Duodenal mucosa (tissue), 2 donors: ENCODE measurements at regions not wholly inside any gene's neighbourhood (a gene's known extent, or its start where the extent isn't known, plus 50 kb on each side); places are given as distances from the start of the nearest gene placed in this dataset.

Experiments
- H3K27ac ChIP-seq: one replicate; pipeline ENCODE4 v1.7.0; 2013; ENCODE audit warnings: low read depth, low read length
- H3K27me3 ChIP-seq, 2 donors: one replicate each; pipeline ENCODE4 v1.7.0; 2013; ENCODE audit warnings: low read length in 2 of 2, control low read depth in 1 of 2; ENCODE audit not compliant: insufficient read depth in 2 of 2, control insufficient read depth in 1 of 2
- H3K36me3 ChIP-seq, 2 donors: one replicate each; pipeline ENCODE4 v1.7.0; 2013; ENCODE audit warnings: low read length in 2 of 2, control low read depth in 1 of 2; ENCODE audit not compliant: insufficient read depth in 2 of 2, control insufficient read depth in 1 of 2
- H3K4me1 ChIP-seq, 2 donors: one replicate each; pipeline ENCODE4 v1.7.0; 2013; ENCODE audit warnings: low read length in 2 of 2, control low read depth in 1 of 2; ENCODE audit not compliant: insufficient read depth in 2 of 2, control insufficient read depth in 1 of 2
- H3K4me3 ChIP-seq, 2 donors: one replicate each; pipeline ENCODE4 v1.7.0; 2013; ENCODE audit warnings: low read length in 2 of 2, low read depth in 1 of 2
- H3K9ac ChIP-seq, 2 donors: one replicate each; pipeline ENCODE4 v1.7.0; 2013; ENCODE audit warnings: low read length in 2 of 2, low read depth in 1 of 2
- H3K9me3 ChIP-seq, 2 donors: one replicate each; pipeline ENCODE4 v1.7.0; 2013; ENCODE audit warnings: low read length in 2 of 2, control low read depth in 1 of 2; ENCODE audit not compliant: control insufficient read depth in 1 of 2

GRCh38 chr2:144048631-144049060 is 471.3 kb downstream of the ZEB2 start:
- Histone ChIP-seq H3K27ac (no peak overlapping the region), H3K4me1 (peaks cover 0 to 12% of the 10 kb centered on the region in 2 donors), H3K9ac (no peak overlapping the region), H3K27me3 (no peaks in the 10 kb centered on the region), H3K36me3 (no peaks in the 10 kb centered on the region), H3K9me3 (no peaks in the 10 kb centered on the region), H3K4me3 (no peak overlapping the region)

- no peaks in the 10 kb centered on the region for H3K27me3 ChIP-seq
- no peaks in the 10 kb centered on the region for H3K36me3 ChIP-seq
- no peak overlapping the region for H3K9ac ChIP-seq
- no peak overlapping the region for H3K27ac ChIP-seq
- peaks cover 0 to under 1% of the 10 kb centered on the region in 2 donors for H3K4me1 ChIP-seq
- H3K9me3 ChIP-seq = no peaks in the 10 kb centered on the region
- no peak overlapping the region for H3K4me3 ChIP-seq
Observed at GRCh38 chr2:144042751-144043150, 477.2 kb downstream of the ZEB2 start.

DNA sequence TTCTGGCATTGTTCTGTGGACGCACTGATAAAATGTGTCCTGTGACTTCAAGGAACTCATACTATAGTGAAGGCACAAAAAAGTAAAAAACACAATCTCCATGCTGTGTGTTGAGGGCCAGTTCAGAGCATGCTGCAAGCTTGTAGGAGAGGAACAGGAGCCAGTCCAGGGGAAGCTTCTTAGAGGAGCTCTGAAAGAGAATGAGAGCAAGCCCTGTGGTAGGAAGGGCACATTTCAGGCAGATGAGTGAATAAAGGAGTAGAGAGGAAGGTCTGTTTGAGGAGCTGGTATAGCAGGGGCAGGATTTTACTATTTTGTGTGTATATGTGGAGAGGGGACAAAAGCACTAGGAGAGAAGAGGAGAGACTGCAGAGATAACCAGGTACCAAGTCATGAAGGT is 478.3 kb downstream of the ZEB2 start:
- Histone ChIP-seq H3K4me1 (no peaks in the 10 kb centered on the region), H3K27ac (no peak overlapping the region), H3K36me3 (no peaks in the 10 kb centered on the region), H3K27me3 (no peaks in the 10 kb centered on the region), H3K4me3 (no peak overlapping the region), H3K9me3 (no peaks in the 10 kb centered on the region), H3K9ac (no peak overlapping the region)

GRCh38 chr2:144040834-144041233 is 479.1 kb downstream of the ZEB2 start:
- H3K9me3 ChIP-seq = no peaks in the 10 kb centered on the region
- no peaks in the 10 kb centered on the region for H3K36me3 ChIP-seq
- H3K27ac ChIP-seq = no peak overlapping the region
- no peaks in the 10 kb centered on the region for H3K4me1 ChIP-seq
- H3K9ac ChIP-seq = no peak overlapping the region
- H3K27me3 ChIP-seq = no peaks in the 10 kb centered on the region
- H3K4me3 ChIP-seq = no peak overlapping the region

GRCh38 chr2:144032566-144032965 is 487.4 kb downstream of the ZEB2 start:
- Histone ChIP-seq H3K27ac (no peak overlapping the region), H3K27me3 (no peaks in the 10 kb centered on the region), H3K36me3 (no peaks in the 10 kb centered on the region), H3K4me1 (no peaks in the 10 kb centered on the region), H3K9me3 (no peaks in the 10 kb centered on the region), H3K4me3 (no peak overlapping the region), H3K9ac (no peak overlapping the region)

DNA sequence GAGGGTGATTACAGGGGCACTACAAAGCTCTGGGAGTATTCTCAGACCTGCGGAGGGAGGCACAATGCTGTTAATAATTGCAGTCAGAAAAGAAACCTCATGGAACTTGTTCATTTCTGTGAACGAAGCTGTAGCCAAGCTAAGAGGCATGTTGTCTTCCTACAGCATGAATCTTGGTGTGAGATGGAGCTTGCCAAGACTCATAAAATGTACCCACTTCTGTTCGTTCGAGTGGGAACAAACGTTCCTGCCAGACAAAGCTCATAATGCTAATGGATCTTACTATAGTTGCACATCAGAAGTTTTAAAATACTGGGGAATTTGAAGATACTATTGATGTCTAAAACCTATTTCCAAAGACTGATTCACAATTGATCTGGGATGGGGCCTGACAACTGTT is 489.1 kb downstream of the ZEB2 start:
- H3K9me3 ChIP-seq = no peaks in the 10 kb centered on the region

GRCh38 chr2:144027593-144027992 is 492.3 kb downstream of the ZEB2 start:
- Histone ChIP-seq H3K9me3 (no peaks in the 10 kb centered on the region), H3K9ac (no peak overlapping the region), H3K27ac (no peak overlapping the region), H3K4me1 (no peaks in the 10 kb centered on the region), H3K4me3 (no peak overlapping the region), H3K36me3 (no peaks in the 10 kb centered on the region), H3K27me3 (no peaks in the 10 kb centered on the region)

More for the DNA sequence above, 489.1 kb downstream of the ZEB2 start:
- Histone ChIP-seq H3K9ac (no peak overlapping the region), H3K27ac (no peak overlapping the region), H3K4me3 (no peak overlapping the region), H3K27me3 (no peaks in the 10 kb centered on the region), H3K36me3 (no peaks in the 10 kb centered on the region), H3K4me1 (no peaks in the 10 kb centered on the region)

DNA sequence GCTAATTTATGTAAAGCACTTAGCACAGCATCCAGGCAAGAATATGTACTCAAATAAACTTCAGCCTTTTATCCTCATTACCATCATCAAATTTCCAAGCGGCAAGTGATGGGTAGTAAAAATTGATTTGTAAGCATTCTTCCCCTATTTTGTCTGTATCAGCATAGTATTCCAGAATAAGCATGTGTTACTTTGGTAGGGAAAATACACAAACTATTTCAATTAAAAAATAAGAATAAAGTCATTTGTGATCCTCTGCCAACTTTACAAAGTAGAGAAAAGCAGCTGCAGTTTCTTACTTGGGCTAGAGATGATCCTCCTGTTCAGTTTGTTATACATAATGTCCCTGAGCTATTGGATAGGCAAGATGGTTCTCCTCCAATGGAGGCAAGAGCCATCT is 493.2 kb downstream of the ZEB2 start:
- Histone ChIP-seq H3K4me1 (no peaks in the 10 kb centered on the region), H3K27ac (no peak overlapping the region), H3K36me3 (no peaks in the 10 kb centered on the region), H3K9me3 (no peaks in the 10 kb centered on the region), H3K4me3 (no peak overlapping the region), H3K9ac (no peak overlapping the region), H3K27me3 (no peaks in the 10 kb centered on the region)

DNA sequence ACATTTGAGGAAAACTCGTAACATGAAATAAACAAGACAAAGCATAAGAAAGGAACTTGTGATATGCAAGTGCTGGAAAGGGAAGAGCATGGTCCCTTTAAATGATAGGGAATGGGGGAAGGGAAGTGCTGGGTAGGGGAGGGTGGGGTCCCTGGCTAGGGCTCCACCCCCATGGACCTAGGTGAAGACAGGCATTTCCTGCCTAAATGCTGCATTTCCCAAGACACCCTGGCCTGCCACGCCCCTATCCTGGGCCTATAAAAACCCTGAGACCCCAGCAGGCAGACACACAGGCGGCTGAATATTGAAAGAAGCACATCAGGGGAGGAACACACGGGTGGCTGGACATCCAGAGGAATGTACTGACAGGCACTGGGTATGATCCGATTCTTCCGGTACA is 499.9 kb downstream of the ZEB2 start:
- H3K4me3 ChIP-seq = no peak overlapping the region
- H3K27me3 ChIP-seq = no peaks in the 10 kb centered on the region
- no peak overlapping the region for H3K27ac ChIP-seq
- H3K9me3 ChIP-seq = no peaks in the 10 kb centered on the region
- H3K9ac ChIP-seq = no peak overlapping the region
- H3K4me1 ChIP-seq = no peaks in the 10 kb centered on the region
- H3K36me3 ChIP-seq = no peaks in the 10 kb centered on the region

DNA sequence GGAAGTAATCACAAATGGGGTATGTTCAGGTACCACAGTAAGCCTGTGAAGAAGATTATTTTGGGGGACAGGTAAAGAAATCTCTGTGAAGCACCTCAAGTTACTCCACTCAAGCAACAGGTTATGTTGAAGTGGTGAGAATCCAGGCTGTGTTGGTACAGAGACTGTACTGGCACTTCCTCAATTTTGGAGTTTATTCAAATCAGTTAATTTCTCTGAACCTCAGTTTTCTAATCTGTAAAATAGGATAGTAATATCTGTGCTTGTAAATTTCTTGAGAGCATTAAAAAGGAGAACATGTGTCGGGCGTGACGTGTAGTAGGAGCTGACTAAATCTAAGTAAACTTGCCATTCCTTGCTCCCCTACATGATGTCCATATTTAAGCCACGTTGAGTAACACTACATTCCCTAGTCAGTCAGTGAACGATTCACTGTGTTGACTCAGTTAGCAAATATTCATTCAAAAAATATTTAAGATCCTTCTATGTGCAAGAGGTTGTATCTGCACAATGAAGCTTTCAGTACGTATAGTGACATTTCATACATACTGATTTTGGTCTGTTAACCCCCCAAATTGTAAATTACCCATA is 504.2 kb downstream of the ZEB2 start:
- H3K9ac ChIP-seq = no peak overlapping the region
- H3K4me3 ChIP-seq = no peak overlapping the region
- H3K36me3 ChIP-seq = no peaks in the 10 kb centered on the region
- H3K27ac ChIP-seq = no peak overlapping the region
- no peaks in the 10 kb centered on the region for H3K4me1 ChIP-seq
- no peaks in the 10 kb centered on the region for H3K9me3 ChIP-seq
- H3K27me3 ChIP-seq = no peaks in the 10 kb centered on the region

GRCh38 chr2:144015036-144015435 is 504.9 kb downstream of the ZEB2 start:
- Histone ChIP-seq H3K4me3 (no peak overlapping the region), H3K27ac (no peak overlapping the region), H3K9me3 (no peaks in the 10 kb centered on the region)

More at GRCh38 chr2:144015036-144015435, 504.9 kb downstream of the ZEB2 start:
- H3K36me3 ChIP-seq = no peaks in the 10 kb centered on the region
- H3K27me3 ChIP-seq = no peaks in the 10 kb centered on the region
- no peaks in the 10 kb centered on the region for H3K4me1 ChIP-seq
- no peak overlapping the region for H3K9ac ChIP-seq
